Epithelial cell of prostate (primary cell): ENCODE measurements at regions not wholly inside any gene's neighbourhood (a gene's known extent, or its start where the extent isn't known, plus 50 kb on each side); places are given as distances from the start of the nearest gene placed in this dataset.

ENCODE experiments used
- DNase-seq: peaks from one replicate; pipeline ENCODE4 v3.0.0-alpha.2; 2011; ENCODE audit warnings: low read depth, low spot score
- H3K27ac ChIP-seq: fragments of 450-650 bp; 2 replicates; pipeline ENCODE4 v1.5.1; 2017; ENCODE audit warnings: mild to moderate bottlenecking

DNA sequence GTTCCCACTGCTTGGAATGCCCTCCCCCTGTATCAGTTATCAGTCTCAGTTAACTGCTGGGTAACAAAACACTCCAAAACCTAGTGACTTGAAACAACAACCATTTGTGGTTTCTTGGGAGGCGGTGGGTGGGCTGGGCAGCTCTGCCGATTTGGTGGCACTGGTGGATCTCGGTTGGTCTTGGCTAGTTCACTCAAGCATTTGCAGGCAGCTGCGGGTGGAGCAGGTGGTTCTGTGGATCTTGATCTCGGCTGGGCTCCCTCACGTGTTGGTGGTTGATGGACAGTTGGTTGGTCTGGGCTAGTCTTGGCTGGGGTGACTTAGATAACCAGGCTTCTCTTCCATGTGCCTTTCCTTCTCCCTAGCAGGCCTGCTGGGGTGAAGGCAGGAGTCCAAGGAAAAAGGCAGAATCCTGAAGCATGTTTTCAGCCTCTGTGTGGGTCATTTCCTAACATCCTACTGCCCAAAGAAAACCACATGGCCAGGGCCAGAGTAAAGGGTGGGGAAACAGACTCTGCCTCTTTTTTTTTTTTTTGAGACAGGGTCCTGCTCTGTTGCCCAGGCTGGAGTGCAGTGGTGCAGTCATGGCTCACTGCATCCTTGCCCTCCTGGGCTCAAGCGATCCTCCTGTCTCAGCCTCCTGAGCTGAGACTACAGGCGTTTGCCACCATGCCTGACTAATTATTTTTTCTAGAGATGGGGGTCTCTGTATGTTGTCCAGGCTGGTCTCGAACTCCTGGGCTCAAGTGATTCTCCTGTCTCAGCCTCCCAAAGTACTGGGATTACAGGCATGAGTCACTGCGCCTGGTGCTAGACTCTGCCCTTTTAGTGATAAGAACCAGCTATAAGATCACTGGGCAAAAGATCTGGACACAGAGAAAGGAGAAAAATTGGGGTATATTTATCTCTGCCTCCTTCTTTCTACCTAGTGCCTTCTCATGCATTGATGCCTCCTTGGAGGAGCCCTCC lies 183.7 kb downstream of the RGS3 start:
- no peak for DNase-seq
- no peak overlapping the region for H3K27ac ChIP-seq

DNA sequence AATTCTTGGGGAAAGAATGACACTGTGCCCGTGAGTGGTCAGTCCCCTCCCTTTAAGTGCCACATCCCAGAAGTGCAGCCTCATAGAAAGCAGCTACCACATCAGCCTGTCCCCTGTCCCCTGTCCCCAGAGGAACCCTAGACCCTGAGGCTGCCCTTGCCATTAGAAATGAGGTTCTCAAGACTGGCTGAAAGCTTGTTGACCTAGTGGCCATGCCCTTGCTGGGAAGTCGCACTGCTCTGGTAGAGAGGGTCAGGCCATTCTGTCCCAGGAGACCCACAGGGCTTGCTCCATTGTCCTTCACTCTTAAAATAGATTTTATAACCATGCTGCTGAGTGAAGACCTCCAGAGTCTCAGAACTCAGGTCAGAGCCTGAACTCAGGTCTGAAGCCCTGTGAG lies 184.5 kb downstream of the RGS3 start:
- H3K27ac ChIP-seq = no peak overlapping the region
- no peak for DNase-seq

DNA sequence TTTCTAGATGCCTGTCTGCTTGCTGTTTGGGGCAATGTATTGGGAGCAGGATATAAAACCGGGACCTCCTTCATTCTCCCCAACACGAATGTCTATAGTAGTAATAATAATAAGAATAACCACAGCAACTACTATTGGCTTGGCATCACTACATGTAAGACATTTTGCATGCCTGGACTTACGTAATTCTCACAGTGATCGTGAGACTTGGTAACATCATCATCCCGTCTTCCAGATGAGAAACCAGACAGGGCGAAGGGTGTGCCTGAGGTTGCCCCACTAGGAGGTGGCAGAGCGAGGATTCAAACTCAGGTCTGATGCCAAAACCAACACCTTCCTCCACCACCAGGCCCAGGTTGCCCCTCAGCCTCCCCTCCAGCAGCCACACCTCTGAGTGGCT lies 185.1 kb downstream of the RGS3 start:
- no peak for DNase-seq
- H3K27ac ChIP-seq = no peak overlapping the region

DNA sequence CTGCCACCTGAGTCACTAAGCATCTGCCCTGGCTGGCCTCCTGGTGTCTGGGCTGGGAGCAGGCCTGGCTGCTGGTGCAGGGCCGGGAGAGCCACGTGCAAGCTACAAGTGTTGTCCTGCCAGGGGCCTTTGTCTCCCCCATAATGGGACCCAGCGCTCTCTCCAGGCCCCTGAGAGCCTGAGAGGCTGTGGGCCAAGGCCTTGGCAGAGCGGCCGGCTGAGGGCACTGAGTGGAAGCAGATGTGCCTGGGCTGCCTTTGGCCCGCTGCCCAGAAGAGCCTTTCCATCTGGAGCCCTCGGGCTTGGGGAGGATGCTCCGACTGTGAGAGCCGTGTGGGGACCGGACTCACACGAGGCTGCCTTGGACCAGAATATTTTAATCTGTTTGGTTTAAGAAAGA lies 185.5 kb downstream of the RGS3 start:
- H3K27ac ChIP-seq = no peak overlapping the region
- no peak for DNase-seq

DNA sequence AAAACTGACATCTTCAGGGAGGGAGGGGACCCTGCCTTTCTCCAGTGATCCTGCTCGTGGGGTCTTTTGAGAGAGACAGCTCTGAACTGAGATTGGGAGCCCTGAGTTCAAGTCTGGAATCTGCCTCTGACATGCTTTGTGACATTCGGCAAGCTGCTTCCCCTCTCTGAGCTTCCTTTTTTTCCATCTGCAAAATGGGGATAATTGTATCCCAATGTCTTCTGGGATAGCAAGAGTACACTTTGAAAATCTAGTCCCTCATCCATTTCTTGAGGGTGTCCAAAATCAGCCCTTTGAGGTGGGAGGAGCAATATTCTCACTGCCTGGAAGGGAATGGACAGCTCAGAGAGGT lies 186.3 kb downstream of the RGS3 start:
- DNase-seq = no peak
- H3K27ac ChIP-seq = peak overlapping the region; percentile 31

DNA sequence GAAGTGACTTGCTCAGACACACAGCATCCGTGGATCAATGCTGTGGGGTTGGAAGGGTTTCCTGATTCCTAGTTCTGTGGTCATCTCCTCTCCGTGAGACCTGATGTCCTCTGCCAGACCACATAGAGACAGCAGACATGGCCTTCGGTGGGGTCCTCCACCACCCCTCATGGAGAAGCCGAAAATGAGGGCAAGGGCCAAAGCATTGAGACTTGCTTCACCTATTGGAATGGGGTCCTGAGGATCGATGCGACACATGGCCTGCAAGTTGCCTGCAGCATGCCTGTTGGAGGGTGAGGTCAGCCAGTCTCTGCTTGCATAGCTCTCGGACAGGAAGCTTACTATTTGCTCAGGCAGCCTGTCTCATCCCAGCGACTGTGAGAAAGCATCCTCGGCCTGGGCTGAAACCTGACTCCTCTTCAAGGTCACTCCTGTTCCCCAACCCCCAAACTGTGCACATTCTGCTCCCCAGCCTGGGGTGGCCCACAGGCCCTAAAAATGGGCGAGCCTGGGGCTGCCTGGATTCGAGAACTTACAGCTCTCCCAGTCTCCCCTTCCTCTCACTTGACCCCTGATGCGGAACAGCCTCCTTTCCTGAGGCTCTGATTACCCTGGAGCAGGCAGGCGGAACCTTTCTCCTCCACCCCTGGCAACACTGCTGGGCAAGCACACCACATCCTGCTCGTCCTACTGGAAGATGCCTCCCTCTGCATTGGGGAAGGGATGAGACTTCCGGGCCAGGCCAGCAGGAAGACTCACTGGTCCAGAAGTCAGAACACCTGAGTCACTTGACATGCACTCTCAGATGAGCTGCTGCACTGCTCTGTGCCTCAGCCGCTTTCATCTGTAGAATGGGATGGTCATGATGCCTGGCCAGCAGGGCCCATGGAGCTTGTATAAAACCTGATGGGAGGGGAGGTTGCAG lies 186.9 kb downstream of the RGS3 start:
- no peak for DNase-seq
- H3K27ac ChIP-seq = peak overlapping the region; percentile 31

DNA sequence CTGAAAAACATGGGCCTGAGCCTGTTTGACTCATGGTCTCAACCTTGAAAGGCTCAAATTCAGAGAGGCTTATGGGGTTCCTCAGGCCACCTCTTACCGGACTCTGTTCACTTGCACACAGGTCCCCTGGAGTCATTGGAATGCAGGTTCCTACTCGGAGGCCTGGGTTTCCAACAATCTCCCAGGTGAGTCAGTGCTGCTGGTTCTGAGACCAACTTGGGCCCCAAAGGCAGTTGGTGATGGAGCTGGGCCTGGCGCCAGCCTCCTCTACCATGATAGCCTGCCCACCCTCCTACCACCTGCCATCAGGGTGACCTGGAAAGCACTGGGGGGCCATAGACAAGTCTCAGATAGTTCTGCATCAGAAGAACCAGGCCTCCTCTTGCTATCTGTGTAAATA lies 188.4 kb downstream of the RGS3 start:
- no peak for DNase-seq
- H3K27ac ChIP-seq = no peak overlapping the region

DNA sequence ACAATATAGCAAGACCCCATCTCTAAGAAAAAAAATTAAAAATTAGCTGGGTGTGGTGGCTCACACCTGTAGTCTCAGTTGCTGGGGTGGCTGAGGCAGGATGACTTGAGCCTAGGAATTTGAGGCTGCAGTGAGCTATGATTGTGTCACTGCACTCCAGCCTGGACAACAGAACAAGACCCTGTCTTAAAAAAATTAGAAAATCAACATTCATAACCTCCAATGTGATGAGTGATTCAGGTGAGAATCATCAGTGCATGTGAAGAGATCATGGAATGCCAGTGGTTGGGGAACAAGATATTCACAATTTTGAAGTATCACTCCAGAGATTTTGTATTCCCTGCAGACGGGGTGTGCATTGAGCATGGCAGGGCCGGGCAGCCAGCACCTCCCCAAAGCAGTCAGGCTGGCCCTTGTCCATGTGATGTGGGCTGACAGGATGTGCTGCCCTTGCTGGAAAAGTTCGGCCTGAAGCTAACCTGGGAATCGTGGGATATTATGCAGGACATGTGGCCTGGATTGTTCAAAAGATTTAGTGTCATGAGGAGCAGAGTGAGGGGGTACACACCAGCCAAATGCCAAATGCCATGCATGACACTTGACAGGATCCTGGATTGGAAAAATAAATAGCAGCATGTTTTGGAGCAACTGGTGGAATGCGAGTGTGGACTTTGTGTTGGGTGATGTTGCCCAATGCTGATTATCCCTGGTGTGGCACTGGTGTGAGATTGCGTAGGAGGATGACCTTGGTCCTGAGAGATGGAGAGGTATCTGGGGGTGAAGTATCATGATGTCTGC lies 189.0 kb downstream of the RGS3 start:
- DNase-seq = no peak
- no peak overlapping the region for H3K27ac ChIP-seq

DNA sequence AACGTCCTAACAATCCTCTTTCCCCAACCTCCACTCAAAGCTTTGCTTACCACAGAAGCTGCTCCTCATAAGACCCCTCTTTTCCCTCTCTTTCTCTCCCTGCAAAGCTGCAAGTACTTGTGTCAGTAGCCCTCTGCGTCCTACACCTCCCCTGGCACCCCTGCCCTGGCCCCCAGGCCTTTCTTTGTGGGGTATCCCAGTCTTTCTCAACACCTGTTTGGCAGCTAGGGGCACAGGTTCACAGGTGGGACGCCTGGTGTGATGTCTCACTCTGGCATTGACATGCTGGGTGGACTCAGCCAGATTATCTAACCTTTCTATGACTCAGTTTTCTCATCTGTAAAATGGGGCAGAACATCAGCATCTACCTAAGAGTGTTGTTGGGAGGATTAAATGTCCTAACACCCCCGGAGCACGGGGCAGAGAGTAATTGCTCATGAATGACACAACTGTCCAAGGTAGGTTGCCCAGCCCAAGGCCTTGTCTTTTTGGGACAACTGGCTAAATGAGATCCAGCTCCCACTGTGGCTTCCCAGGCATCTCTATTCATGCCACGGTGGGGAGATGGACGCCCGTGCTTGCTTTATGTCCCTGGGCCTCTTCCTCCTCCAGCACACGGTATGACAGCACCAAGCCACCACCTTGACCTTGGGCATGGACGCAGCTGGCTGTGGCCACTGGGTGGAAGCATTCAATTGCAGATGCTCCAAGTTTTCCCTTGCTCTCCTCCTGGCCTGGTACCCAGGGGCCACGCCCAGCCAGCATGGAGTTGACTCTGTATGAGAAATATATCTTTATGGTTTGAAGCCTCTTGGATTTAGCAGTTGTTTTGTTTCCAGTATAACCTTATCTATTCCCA lies 190.4 kb downstream of the RGS3 start:
- no peak for DNase-seq
- no peak overlapping the region for H3K27ac ChIP-seq

DNA sequence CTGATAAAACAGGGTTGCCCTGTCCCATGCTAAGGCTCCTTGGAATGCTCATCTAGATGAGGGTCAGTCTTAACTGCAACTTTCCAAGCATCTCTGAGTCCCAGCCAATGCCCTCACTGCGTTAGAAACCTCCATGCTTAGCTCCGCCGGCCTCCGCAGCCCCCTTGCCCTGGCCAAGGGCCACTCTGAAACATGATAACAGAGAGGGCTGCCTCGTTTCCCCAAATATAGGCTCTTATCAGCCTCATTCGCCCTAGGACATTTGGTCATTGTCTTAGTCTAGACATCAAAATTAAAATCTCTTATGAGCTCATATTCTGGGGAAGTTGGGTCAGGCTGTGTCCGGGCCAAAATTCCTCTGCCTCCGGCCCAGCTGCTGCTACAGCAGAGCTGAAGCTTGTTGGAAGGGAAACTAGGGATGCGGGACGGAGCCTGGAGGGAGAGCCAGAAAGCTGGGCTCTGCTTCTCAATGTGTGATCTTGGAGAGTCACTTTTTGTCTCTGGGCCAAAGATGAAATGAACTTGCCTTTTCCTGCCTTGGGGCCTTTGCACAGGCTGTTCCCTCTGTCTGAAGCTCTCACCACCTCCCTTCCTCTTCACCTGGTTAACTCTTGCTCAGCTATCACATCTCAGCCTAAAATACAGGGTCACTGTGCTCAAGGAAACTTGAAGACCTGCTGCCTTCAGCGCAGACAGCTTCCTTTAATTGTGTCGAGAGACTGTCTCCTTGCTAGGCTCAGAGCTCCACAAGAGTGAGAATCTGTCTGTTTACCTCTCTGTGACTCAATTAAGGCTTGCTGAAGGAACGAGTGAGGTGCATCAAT lies 191.3 kb downstream of the RGS3 start:
- no peak overlapping the region for H3K27ac ChIP-seq
- no peak for DNase-seq

DNA sequence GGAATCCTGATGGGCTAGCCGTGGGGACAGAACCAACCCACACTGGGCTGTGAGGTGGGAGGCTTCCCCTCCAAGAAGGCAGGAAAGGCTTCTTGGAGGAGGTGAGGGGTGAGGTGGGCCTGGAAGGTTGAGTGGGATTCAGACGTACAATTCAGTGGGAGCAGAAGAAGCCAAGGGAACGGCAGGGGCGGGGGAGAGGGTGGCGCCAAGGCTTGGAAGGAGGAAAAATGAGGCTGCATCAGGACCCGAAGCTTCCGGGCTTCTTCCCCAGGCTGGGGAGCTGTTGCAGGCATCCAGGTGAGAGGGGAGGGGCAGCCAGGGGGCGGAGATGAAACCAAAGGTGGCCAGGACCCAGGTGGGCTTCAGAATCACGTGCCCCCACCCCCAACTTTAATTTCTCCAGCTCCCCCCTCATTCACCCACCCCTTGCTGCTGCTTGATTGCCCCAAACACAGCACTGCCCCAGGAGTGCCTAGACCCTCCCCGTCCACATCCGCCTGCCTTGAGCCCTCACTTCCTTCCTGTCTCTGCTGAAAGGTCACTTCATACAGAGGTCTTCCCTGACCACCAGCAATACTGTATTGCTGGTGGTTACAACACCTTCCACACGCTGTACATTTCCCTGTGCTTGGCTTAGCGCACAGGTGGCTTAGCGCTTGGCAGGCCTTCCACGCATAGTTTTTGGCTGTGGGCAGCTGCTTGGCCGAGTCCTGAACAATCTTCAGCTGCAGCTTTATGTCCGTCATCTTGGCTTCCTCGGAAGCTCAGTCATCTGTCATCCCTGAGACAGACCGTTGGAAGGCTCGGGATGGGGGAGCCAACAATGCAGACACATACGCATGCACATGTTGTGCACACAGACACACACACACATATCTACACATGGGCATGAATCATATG lies 193.5 kb downstream of the RGS3 start:
- H3K27ac ChIP-seq = no peak overlapping the region
- no peak for DNase-seq

DNA sequence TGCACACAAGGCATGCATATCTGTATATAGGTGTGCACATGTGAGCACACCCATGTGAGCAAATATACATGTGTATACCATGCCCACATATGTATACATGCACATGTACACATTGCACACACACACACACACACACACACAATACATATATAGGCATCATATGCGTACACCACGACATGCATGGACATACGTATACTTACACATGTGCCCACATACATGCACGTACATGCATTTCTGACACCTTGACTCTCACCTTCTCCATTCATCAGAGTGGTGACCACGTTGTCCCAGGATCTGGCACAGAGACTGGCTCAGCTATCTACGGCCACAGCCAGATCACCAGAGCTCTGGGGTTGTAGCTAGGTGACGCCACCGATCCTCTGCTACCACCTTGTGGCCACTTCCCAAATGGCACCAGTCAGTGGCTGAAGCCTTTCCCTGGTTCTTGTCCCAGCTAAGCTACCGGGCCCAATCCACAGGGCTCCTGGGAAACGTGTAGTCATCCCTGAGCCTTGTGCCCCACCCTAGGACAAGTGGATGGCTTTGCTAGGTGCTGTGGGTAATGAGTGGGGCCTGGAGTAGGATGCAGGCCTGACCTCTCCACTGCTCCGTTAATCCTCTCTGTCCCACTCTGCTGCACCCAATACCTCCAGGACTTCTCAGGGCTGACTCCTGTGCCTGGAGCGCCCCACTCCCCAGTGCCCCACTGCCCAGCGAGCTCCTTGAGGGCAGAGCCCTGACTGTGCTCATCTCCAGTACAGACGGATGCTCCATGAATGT lies 194.4 kb downstream of the RGS3 start:
- H3K27ac ChIP-seq = no peak overlapping the region
- DNase-seq = peak; percentile 18

DNA sequence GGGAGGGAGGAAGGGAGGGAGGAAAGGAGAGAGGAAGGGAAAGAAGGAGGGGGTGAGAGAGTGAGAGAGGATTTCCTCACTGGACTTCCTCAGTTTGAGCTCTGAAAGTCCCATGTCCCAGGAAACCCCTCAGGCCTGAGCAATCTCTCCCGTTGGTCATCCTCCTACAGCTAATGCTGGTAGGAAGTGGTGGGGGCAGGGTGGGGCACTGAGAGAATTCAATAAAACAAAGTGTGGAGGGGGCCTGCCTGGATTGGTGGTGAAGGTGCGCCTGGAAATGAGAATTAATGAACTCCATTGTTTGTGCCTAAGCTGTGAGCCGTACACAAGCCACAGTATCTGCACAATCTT lies 195.0 kb downstream of the RGS3 start:
- no peak for DNase-seq
- H3K27ac ChIP-seq = no peak overlapping the region

DNA sequence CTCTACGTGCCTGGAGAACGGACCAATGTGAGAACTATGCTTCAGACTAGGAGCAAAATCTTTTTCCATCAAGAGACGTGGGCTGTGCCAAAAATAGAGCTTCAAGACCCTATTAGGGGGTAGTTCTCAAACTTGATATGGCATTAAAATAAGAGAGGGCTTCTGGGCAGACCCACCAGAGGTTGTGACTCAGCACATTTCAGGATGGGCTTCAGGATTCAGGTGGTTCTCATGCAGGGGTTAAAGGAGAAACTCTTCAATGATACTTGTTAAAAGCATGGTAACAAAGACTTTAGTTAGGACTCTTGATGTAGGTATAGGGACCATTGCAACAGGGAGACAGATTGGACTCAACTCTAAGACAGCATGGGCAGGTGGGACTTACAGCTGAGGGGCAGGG lies 195.5 kb downstream of the RGS3 start:
- DNase-seq = no peak
- H3K27ac ChIP-seq = no peak overlapping the region

DNA sequence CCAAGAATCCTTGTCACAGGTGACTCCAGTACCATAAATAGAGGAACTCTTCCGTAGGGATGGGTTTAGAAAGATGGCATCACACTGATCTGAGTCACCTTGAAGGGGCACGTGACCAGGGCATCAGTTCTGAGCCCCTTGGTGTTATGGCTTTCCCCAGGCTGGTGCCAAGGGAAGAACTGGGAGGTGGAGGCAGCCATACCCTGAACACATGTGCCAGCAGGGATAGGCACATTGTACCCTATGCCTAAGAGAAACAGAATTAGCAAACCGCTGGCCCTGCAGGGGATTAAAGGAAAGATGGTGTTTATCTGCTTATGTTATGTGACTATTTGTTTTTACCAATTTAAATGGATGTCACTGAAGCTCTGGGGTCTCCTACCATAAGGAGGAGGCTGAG lies 196.2 kb downstream of the RGS3 start:
- no peak for DNase-seq
- no peak overlapping the region for H3K27ac ChIP-seq

DNA sequence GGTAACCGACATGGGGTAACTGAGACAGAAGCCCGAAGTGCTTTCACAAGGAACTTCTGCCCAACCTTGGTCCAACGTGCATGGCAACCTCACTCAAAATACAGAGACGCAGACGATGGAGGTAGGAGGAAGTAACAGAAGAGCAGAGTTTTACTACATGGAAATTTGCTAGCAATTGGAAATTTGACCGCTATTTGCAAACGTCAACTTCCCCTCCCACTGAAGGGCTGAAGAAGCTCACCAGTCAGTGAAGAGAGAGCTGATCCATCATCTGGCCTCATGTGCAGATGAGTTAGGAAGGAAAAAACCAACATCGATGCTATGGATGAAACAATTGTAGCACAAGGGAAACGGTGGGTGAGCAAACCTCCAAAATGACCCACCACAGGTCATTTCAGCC lies 196.7 kb downstream of the RGS3 start:
- no peak for DNase-seq
- H3K27ac ChIP-seq = no peak overlapping the region

DNA sequence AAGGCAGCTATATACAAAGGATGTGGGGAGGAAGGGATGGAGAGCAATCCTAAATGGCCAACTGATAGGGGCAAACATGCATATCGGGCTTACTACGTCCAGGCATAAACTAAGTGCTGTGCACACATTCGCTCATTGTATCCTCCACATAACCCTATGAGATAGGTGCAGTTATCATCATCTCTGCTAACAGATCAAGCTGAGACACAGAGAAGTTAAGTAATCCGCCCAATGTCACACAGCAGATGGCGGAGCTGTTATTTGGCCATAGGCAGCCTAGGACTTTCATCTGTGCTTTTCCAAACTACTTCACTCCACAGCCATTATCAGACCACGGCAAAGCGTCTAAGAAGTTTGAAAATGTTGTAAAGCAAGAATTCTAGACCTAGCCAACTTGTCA lies 197.5 kb downstream of the RGS3 start:
- no peak for DNase-seq
- H3K27ac ChIP-seq = no peak overlapping the region
